Activated naive CD8-positive, alpha-beta T cell treated with anti-CD3 and anti-CD28 coated beads for 36 hours (primary cell): ENCODE measurements at regions not wholly inside any gene's neighbourhood (a gene's known extent, or its start where the extent isn't known, plus 50 kb on each side); places are given as distances from the start of the nearest gene placed in this dataset.
"Not testable (repeated sequence)": the region's sequence is repeated elsewhere in the genome, so short reads cannot be mapped to it uniquely, and the experiment has no call there.

Experiments
- DNase-seq: peaks from one replicate; pipeline ENCODE4 v3.0.0; 2021
- H3K27ac Mint-ChIP-seq: one replicate; pipeline ENCODE4 v1.8.0; 2022; ENCODE audit warnings: mild to moderate bottlenecking, moderate library complexity, mixed read lengths
- H3K27me3 Mint-ChIP-seq: one replicate; pipeline ENCODE4 v1.8.0; 2022; ENCODE audit warnings: mild to moderate bottlenecking, mixed read lengths
- H3K36me3 Mint-ChIP-seq: one replicate; pipeline ENCODE4 v1.8.0; 2021; ENCODE audit warnings: mild to moderate bottlenecking, mixed read lengths
- H3K4me1 Mint-ChIP-seq: one replicate; pipeline ENCODE4 v1.8.0; 2021; ENCODE audit warnings: mixed read lengths
- H3K4me3 Mint-ChIP-seq: one replicate; pipeline ENCODE4 v1.8.0; 2022; ENCODE audit warnings: mild to moderate bottlenecking, moderate library complexity, mixed read lengths
- H3K9me3 Mint-ChIP-seq: one replicate; pipeline ENCODE4 v1.8.0; 2022; ENCODE audit warnings: mixed read lengths

GRCh38 chr18:54433368-54433767 lies 75.7 kb downstream of the C18orf54 start:
- no peak for DNase-seq
- H3K4me1 Mint-ChIP-seq, result no peaks in the 10 kb centered on the region
- H3K27ac Mint-ChIP-seq, result no peak overlapping the region
- peaks cover 14% of the 10 kb centered on the region for H3K27me3 Mint-ChIP-seq
- H3K9me3 Mint-ChIP-seq, result no peaks in the 10 kb centered on the region
- H3K36me3 Mint-ChIP-seq, result no peaks in the 10 kb centered on the region
- no peak overlapping the region for H3K4me3 Mint-ChIP-seq

DNA sequence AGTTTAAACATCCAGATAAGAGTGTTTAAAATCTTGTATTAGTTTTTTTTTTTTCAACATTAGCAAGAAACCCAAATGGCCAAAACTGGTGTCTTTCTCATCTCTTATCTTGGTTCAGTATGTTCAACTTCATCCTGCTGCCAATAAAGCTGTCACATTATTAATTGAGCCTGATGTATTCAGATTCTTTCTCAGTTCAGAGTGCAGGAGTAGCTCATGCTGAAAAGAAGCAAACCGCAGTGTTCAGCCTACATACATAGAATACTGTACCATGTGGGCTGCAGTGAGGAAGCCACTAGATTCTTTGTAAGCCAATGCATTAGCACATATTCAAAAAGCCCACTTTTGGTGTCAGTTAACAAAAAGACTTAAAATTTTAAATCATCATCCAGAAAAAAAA lies 76.2 kb downstream of the C18orf54 start:
- no peaks in the 10 kb centered on the region for H3K9me3 Mint-ChIP-seq
- peaks cover 14% of the 10 kb centered on the region for H3K27me3 Mint-ChIP-seq
- no peaks in the 10 kb centered on the region for H3K36me3 Mint-ChIP-seq
- no peak overlapping the region for H3K27ac Mint-ChIP-seq
- no peaks in the 10 kb centered on the region for H3K4me1 Mint-ChIP-seq
- DNase-seq, result no peak
- no peak overlapping the region for H3K4me3 Mint-ChIP-seq

- Mint-ChIP-seq H3K27me3 (peaks cover 14% of the 10 kb centered on the region), H3K4me3 (no peak overlapping the region), H3K36me3 (no peaks in the 10 kb centered on the region), H3K4me1 (no peaks in the 10 kb centered on the region), H3K9me3 (no peaks in the 10 kb centered on the region), H3K27ac (no peak overlapping the region)
- no peak for DNase-seq
These were observed 76.7 kb downstream of the C18orf54 start for GRCh38 chr18:54434453-54434852.

DNA sequence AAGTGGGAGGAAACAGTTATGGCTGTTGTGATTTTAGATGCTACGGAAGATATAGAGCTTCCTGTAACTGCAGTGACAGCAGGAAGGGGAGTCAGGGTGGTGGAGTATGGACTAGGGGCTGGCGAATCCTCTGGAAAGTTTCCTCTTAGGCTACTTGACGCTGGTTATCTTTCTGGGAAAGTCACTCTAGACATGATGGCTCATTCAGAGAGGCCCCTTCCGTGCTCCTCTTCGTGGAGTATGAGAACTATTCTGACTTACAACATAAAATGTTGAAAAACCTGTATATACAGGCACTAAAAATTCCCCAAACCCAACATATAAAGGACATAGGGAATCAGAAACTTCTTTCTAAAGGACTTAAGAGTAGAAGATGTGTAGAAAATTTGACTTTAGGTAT lies 78.8 kb downstream of the C18orf54 start:
- Mint-ChIP-seq H3K36me3 (no peaks in the 10 kb centered on the region), H3K4me1 (no peaks in the 10 kb centered on the region), H3K4me3 (no peak overlapping the region), H3K27me3 (peaks cover 24% of the 10 kb centered on the region), H3K9me3 (no peaks in the 10 kb centered on the region), H3K27ac (no peak overlapping the region)
- DNase-seq, result no peak

DNA sequence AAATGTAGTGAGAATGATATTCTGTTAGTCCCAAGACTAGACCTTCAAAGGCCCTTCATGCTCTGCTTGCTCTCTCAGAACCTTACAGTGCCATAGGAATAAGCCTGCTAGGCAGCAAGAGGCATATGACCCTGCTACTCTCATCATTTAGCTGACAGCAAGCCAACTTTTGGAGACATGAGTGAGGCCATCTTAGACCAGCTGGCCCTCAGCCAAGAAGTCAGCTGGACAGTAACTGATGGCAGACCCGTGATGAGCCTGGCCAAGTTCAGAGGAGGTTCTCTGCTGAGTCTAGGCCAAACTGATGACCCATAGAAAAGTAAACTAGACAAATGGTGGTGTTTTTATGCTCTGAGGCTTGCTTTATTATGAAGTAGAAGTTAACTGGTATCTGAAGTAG lies 82.6 kb downstream of the C18orf54 start:
- Mint-ChIP-seq H3K4me1 (peaks cover 2% of the 10 kb centered on the region), H3K27ac (no peak overlapping the region), H3K4me3 (no peak overlapping the region), H3K9me3 (no peaks in the 10 kb centered on the region), H3K36me3 (no peaks in the 10 kb centered on the region), H3K27me3 (peaks cover 32% of the 10 kb centered on the region)
- DNase-seq, result no peak

- no peak overlapping the region for H3K4me3 Mint-ChIP-seq
- no peaks in the 10 kb centered on the region for H3K9me3 Mint-ChIP-seq
- peak; percentile 22 for DNase-seq
- H3K4me1 Mint-ChIP-seq, result peaks cover 2% of the 10 kb centered on the region
- no peak overlapping the region for H3K27ac Mint-ChIP-seq
- peaks cover 31% of the 10 kb centered on the region for H3K27me3 Mint-ChIP-seq
- H3K36me3 Mint-ChIP-seq, result no peaks in the 10 kb centered on the region
These were observed 86.7 kb downstream of the C18orf54 start for GRCh38 chr18:54444319-54444914.

DNA sequence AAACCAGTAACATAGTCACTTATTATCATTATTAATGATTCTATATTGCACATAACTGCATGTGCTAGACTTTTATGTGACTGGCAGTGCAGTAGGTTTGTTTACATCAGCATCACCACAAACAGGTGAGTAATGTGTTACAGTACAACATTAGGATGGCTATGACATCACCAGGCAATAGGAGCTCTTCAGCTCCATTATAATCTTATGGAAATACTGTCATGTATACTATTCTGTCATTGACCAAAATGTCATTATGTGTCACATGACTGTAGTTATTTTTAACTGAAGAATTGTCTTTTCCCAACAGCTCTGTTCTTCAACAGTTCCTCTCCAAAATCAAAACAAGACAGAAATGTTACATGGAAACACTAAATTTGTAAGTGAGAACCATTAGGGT lies 96.3 kb downstream of the C18orf54 start:
- Mint-ChIP-seq H3K4me1 (no peaks in the 10 kb centered on the region), H3K27me3 (peaks cover 2% of the 10 kb centered on the region), H3K27ac (no peak overlapping the region), H3K36me3 (no peaks in the 10 kb centered on the region), H3K9me3 (no peaks in the 10 kb centered on the region), H3K4me3 (no peak overlapping the region)
- no peak for DNase-seq

DNA sequence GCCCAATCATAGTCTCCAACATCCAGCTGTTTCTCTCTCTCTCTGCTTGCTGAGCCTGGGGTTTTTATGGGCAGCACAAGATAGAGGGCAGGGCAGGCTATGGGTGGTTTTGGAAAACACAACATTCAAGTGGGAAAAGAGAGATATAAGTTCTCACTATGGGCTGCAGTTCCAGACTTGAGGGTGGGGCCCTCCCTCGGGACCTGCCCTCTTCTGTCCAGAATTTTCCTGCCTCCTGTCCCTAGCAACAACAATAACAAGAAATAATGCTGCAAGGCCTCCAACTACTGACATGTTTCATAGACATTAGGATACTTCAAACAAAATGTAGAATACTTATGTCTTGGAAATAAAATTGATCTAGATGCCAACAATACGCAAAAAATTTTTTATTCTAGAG lies 107.8 kb downstream of the C18orf54 start:
- H3K27ac Mint-ChIP-seq, result no peak overlapping the region
- H3K4me3 Mint-ChIP-seq, result no peak overlapping the region
- peaks cover 8% of the 10 kb centered on the region for H3K27me3 Mint-ChIP-seq
- H3K4me1 Mint-ChIP-seq, result no peaks in the 10 kb centered on the region
- no peak for DNase-seq
- no peaks in the 10 kb centered on the region for H3K36me3 Mint-ChIP-seq
- H3K9me3 Mint-ChIP-seq, result peaks cover 3% of the 10 kb centered on the region

GRCh38 chr18:54466248-54467005 lies 108.7 kb downstream of the C18orf54 start:
- H3K36me3 Mint-ChIP-seq, result no peaks in the 10 kb centered on the region
- no peak overlapping the region for H3K27ac Mint-ChIP-seq
- peaks cover 3% of the 10 kb centered on the region for H3K9me3 Mint-ChIP-seq
- no peak overlapping the region for H3K4me3 Mint-ChIP-seq
- no peak for DNase-seq
- no peaks in the 10 kb centered on the region for H3K4me1 Mint-ChIP-seq
- H3K27me3 Mint-ChIP-seq, result peaks cover 11% of the 10 kb centered on the region

GRCh38 chr18:54479365-54479764 lies 111.7 kb upstream of the DYNAP start:
- no peak overlapping the region for H3K4me3 Mint-ChIP-seq
- no peak for DNase-seq
- H3K27ac Mint-ChIP-seq, result no peak overlapping the region
- H3K9me3 Mint-ChIP-seq, result no peaks in the 10 kb centered on the region
- H3K27me3 Mint-ChIP-seq, result peaks cover 8% of the 10 kb centered on the region
- H3K36me3 Mint-ChIP-seq, result no peaks in the 10 kb centered on the region
- no peaks in the 10 kb centered on the region for H3K4me1 Mint-ChIP-seq

- Mint-ChIP-seq H3K9me3 (no peaks in the 10 kb centered on the region), H3K36me3 (no peaks in the 10 kb centered on the region), H3K4me1 (no peaks in the 10 kb centered on the region), H3K27ac (no peak overlapping the region), H3K27me3 (peaks cover 11% of the 10 kb centered on the region), H3K4me3 (no peak overlapping the region)
- no peak for DNase-seq
These were observed 110.4 kb upstream of the DYNAP start for GRCh38 chr18:54480616-54481015.

DNA sequence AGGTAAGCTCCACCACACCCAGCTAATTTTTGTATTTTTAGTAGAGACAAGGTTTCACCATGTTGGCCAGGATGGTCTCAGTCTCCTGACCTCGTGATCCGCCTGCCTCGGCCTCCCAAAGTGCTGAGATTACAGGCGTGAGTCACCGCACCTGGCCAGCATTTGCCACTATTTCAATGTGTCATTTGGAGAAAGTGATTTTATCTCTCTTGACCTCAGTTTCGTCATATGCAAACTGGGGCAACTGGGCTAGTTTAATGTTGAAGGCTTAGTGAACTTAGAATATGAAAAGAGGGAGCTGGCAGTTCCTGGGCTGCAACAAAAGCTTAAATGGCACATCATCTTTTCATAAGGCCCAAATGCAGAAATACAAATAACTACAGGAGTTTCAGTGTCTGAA lies 88.6 kb upstream of the DYNAP start:
- not testable (repeated sequence) for H3K36me3 Mint-ChIP-seq, H3K27ac Mint-ChIP-seq, H3K4me1 Mint-ChIP-seq, H3K9me3 Mint-ChIP-seq, DNase-seq, H3K4me3 Mint-ChIP-seq
- peaks cover 13% of the 10 kb centered on the region for H3K27me3 Mint-ChIP-seq

GRCh38 chr18:54503131-54503894 lies 87.7 kb upstream of the DYNAP start:
- no peak overlapping the region for H3K27ac Mint-ChIP-seq
- H3K9me3 Mint-ChIP-seq, result no peaks in the 10 kb centered on the region
- no peak overlapping the region for H3K4me3 Mint-ChIP-seq
- no peak for DNase-seq
- H3K36me3 Mint-ChIP-seq, result no peaks in the 10 kb centered on the region
- peaks cover 2% of the 10 kb centered on the region for H3K4me1 Mint-ChIP-seq
- H3K27me3 Mint-ChIP-seq, result peaks cover 16% of the 10 kb centered on the region

- DNase-seq, result no peak
- Mint-ChIP-seq H3K36me3 (no peaks in the 10 kb centered on the region), H3K27me3 (peaks cover 12% of the 10 kb centered on the region), H3K9me3 (no peaks in the 10 kb centered on the region), H3K4me1 (no peaks in the 10 kb centered on the region), H3K4me3 (no peak overlapping the region), H3K27ac (no peak overlapping the region)
These were observed 84.4 kb upstream of the DYNAP start for GRCh38 chr18:54506516-54507261.

- Mint-ChIP-seq H3K27me3 (peaks cover 15% of the 10 kb centered on the region), H3K27ac (no peak overlapping the region), H3K4me3 (no peak overlapping the region), H3K36me3 (no peaks in the 10 kb centered on the region), H3K9me3 (no peaks in the 10 kb centered on the region), H3K4me1 (no peaks in the 10 kb centered on the region)
- no peak for DNase-seq
These were observed 81.3 kb upstream of the DYNAP start for GRCh38 chr18:54509793-54510192.
